ENCODE measurements at regions not wholly inside any gene's neighbourhood (a gene's known extent, or its start where the extent isn't known, plus 50 kb on each side); places are given as distances from the start of the nearest gene placed in this dataset.

DNA sequence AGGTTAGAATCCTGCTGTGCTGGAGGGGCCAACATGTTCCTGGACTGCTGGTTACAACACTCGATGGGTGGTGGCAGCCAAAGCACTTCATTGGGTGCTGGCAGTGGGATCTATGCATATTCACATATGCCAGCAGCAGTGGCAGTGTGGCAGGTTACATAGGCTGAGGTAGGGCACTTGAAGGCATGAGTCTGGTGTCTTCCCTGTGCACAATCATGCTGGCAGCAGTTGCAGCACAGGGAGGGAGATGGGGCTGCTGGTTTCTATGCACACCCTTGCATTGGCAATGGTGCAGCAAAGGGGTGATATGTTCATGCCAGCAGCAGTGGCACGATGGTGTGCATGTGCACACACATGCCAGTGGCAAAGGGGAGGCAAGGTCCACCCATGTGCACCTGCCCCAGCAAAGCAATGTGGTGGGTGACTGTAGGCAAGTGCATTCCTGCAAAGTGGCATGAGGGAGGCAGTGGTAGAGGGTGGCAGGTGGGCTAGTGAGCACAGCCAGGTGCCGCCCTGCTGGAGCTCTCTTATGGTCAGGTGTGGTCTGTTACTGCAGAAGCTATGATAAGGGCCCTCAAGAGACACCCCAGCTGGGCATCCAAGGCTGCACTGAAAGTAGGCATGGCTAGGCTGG, 356.2 kb upstream of the STEAP1 start:
- TF ChIP-seq, protein P1, sequence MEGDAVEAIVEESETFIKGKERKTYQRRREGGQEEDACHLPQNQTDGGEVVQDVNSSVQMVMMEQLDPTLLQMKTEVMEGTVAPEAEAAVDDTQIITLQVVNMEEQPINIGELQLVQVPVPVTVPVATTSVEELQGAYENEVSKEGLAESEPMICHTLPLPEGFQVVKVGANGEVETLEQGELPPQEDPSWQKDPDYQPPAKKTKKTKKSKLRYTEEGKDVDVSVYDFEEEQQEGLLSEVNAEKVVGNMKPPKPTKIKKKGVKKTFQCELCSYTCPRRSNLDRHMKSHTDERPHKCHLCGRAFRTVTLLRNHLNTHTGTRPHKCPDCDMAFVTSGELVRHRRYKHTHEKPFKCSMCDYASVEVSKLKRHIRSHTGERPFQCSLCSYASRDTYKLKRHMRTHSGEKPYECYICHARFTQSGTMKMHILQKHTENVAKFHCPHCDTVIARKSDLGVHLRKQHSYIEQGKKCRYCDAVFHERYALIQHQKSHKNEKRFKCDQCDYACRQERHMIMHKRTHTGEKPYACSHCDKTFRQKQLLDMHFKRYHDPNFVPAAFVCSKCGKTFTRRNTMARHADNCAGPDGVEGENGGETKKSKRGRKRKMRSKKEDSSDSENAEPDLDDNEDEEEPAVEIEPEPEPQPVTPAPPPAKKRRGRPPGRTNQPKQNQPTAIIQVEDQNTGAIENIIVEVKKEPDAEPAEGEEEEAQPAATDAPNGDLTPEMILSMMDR (IDR thresholded peaks at IDR 0.05): no peak
- no peak for TF ChIP-seq POLR2A (IDR thresholded peaks at IDR 0.05)

Data from breast epithelium (tissue), 3 donors.